ENCODE measurements at regions not wholly inside any gene's neighbourhood (a gene's known extent, or its start where the extent isn't known, plus 50 kb on each side); places are given as distances from the start of the nearest gene placed in this dataset.

GRCh38 chr6:119856136-119856535 lies 506.6 kb upstream of the MAN1A1 start:
- Histone ChIP-seq H2AFZ (ENCODE audit: low read length) (no peak overlapping the region), H3K14ac (ENCODE audit: insufficient read depth, low read length) (no peak overlapping the region), H3K79me2 (ENCODE audit: insufficient read depth, low read length) (no peaks in the 10 kb centered on the region), H3K27ac (ENCODE audit: insufficient read length, low read depth, low read length) (no peak overlapping the region), H4K20me1 (ENCODE audit: control insufficient read depth, insufficient read depth, insufficient read length) (no peaks in the 10 kb centered on the region), H4K5ac (ENCODE audit: insufficient read length, low read depth, low read length) (no peak overlapping the region), H3K9ac (ENCODE audit: extremely low read depth, insufficient read length, low read length) (no peak overlapping the region), H2BK12ac (ENCODE audit: insufficient read length, low read depth, low read length) (no peak overlapping the region), H3K4me2 (ENCODE audit: insufficient read depth, insufficient read length, low read length) (no peak overlapping the region), H3K23me2 (ENCODE audit: insufficient read length, low read depth, low read length, poor library complexity, severe bottlenecking) (no peaks in the 10 kb centered on the region), H3K56ac (ENCODE audit: insufficient read length, low read depth, low read length) (no peak overlapping the region), H2BK5ac (ENCODE audit: insufficient read length, low read length) (no peak overlapping the region), H4K8ac (replicated peaks; ENCODE audit: insufficient read length, low read depth, low read length) (no peak overlapping the region), H2BK15ac (ENCODE audit: low read depth, low read length) (no peak overlapping the region), H3K9me3 (ENCODE audit: control insufficient read depth, low read depth, low read length) (no peaks in the 10 kb centered on the region), H3T11ph (ENCODE audit: low read length) (no peak overlapping the region), H2BK20ac (ENCODE audit: low read depth, low read length, poor library complexity, severe bottlenecking) (no peak overlapping the region), H3K4me1 (ENCODE audit: insufficient read depth, low read length) (no peaks in the 10 kb centered on the region), H2BK120ac (ENCODE audit: low read depth, low read length, poor library complexity, severe bottlenecking) (no peak overlapping the region), H3K4ac (ENCODE audit: low read depth, low read length) (no peak overlapping the region), H3K23ac (ENCODE audit: insufficient read length, low read depth, low read length) (no peak overlapping the region), H3K27me3 (ENCODE audit: insufficient read depth, low read length) (no peaks in the 10 kb centered on the region), H4K91ac (ENCODE audit: insufficient read length, low read depth, low read length) (no peak overlapping the region), H3K79me1 (ENCODE audit: insufficient read depth, low read depth, low read length, poor library complexity, severe bottlenecking) (no peaks in the 10 kb centered on the region), H2AK5ac (ENCODE audit: insufficient read length, low read length) (no peak overlapping the region), H3K18ac (ENCODE audit: insufficient read length, low read depth, low read length) (no peak overlapping the region)
- Mint-ChIP-seq H3K9me3 (no peaks in the 10 kb centered on the region), H3K4me3 (no peak overlapping the region), H3K27me3 (ENCODE audit: low read depth) (no peaks in the 10 kb centered on the region), H3K27ac (no peak overlapping the region), H3K36me3 (ENCODE audit: insufficient read depth in 1 of 3, low read depth in 3 of 3) (no peaks in the 10 kb centered on the region; a peak in 1 of 7 replicates), H3K4me1 (no peaks in the 10 kb centered on the region)
- TF ChIP-seq CTCF (conservative IDR thresholded peaks at IDR 0.05), result no peak
- WGBS (ENCODE audit: extremely low coverage, insufficient read length, low lambda C conversion rate), result no CpG with 5 or more reads among the region's 3 CpGs
- no peak for DNase-seq

Measured in H9 (cell line).